ENCODE measurements at regions not wholly inside any gene's neighbourhood (a gene's known extent, or its start where the extent isn't known, plus 50 kb on each side); places are given as distances from the start of the nearest gene placed in this dataset.

DNA sequence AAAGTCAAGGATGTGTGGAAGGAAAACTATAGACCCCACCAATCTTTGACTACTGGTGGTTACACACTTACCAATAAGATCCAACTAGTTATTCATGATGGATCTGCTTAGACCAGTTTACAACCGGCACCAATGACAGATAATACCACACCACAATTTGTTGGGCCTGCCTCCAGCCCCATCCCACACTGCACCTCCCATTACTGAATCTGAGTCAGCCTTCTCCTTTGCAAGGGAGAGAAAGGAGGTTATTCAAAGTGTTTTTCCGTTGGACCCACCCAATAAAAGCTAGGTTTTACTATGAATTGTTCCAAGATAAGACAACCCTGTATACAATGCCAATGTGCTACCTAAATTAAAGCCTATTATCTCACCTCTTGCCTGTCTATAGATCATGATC is 453.5 kb downstream of the MTRR start:
- no peak for TF ChIP-seq EZH2 (IDR thresholded peaks at IDR 0.05; ENCODE audit: low read length, missing control alignments)
- TF ChIP-seq, protein P1, sequence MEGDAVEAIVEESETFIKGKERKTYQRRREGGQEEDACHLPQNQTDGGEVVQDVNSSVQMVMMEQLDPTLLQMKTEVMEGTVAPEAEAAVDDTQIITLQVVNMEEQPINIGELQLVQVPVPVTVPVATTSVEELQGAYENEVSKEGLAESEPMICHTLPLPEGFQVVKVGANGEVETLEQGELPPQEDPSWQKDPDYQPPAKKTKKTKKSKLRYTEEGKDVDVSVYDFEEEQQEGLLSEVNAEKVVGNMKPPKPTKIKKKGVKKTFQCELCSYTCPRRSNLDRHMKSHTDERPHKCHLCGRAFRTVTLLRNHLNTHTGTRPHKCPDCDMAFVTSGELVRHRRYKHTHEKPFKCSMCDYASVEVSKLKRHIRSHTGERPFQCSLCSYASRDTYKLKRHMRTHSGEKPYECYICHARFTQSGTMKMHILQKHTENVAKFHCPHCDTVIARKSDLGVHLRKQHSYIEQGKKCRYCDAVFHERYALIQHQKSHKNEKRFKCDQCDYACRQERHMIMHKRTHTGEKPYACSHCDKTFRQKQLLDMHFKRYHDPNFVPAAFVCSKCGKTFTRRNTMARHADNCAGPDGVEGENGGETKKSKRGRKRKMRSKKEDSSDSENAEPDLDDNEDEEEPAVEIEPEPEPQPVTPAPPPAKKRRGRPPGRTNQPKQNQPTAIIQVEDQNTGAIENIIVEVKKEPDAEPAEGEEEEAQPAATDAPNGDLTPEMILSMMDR (conservative IDR thresholded peaks at IDR 0.05 in 1 of 2, IDR thresholded peaks at IDR 0.05 in 1 of 2; ENCODE audit: low read depth in 1 of 2, low read length in 2 of 2), result no peak

Measured in fibroblast of lung (primary cell).